ENCODE measurements at regions not wholly inside any gene's neighbourhood (a gene's known extent, or its start where the extent isn't known, plus 50 kb on each side); places are given as distances from the start of the nearest gene placed in this dataset.

GRCh38 chr12:40515041-40515816 is 177.0 kb upstream of the CNTN1 start:
- intact Hi-C loops (cut with DNase I): no loop called here
- no peaks in the 10 kb centered on the region for H3K27me3 ChIP-seq
- no peak for TF ChIP-seq CTCF (IDR thresholded peaks at IDR 0.05)
- H3K36me3 ChIP-seq: no peaks in the 10 kb centered on the region
- H3K27ac ChIP-seq: no peak overlapping the region
- DNase-seq (ENCODE audit: low spot score in 2 of 2): no peak
- no peaks in the 10 kb centered on the region for H3K9me3 ChIP-seq
- H3K4me1 ChIP-seq: no peaks in the 10 kb centered on the region
- H3K4me3 ChIP-seq: no peak overlapping the region

- no peak for DNase-seq (ENCODE audit: low spot score in 2 of 2)
- Histone ChIP-seq H3K27ac (no peak overlapping the region), H3K36me3 (no peaks in the 10 kb centered on the region), H3K4me1 (no peaks in the 10 kb centered on the region), H3K27me3 (no peaks in the 10 kb centered on the region), H3K9me3 (no peaks in the 10 kb centered on the region), H3K4me3 (no peak overlapping the region)
- no peak for TF ChIP-seq CTCF (IDR thresholded peaks at IDR 0.05)
- intact Hi-C loops (cut with DNase I): no loop called here
Measured at GRCh38 chr12:40522837-40523236, 169.4 kb upstream of the CNTN1 start.

GRCh38 chr12:40525054-40525453 is 167.2 kb upstream of the CNTN1 start:
- Histone ChIP-seq H3K4me3 (no peak overlapping the region), H3K27me3 (no peaks in the 10 kb centered on the region), H3K9me3 (no peaks in the 10 kb centered on the region), H3K36me3 (no peaks in the 10 kb centered on the region), H3K27ac (no peak overlapping the region), H3K4me1 (no peaks in the 10 kb centered on the region)
- no peak for TF ChIP-seq CTCF (IDR thresholded peaks at IDR 0.05)
- DNase-seq (ENCODE audit: low spot score in 2 of 2): no peak
- intact Hi-C loops (cut with DNase I): no loop called here

GRCh38 chr12:40534828-40535227 is 157.4 kb upstream of the CNTN1 start:
- Histone ChIP-seq H3K27me3 (no peaks in the 10 kb centered on the region), H3K36me3 (no peaks in the 10 kb centered on the region), H3K27ac (no peak overlapping the region), H3K9me3 (no peaks in the 10 kb centered on the region), H3K4me1 (no peaks in the 10 kb centered on the region), H3K4me3 (no peak overlapping the region)
- no peak for DNase-seq (ENCODE audit: low spot score in 2 of 2)
- intact Hi-C loops (cut with DNase I): no loop called here
- TF ChIP-seq CTCF (IDR thresholded peaks at IDR 0.05): no peak

GRCh38 chr12:40551466-40551865 is 140.8 kb upstream of the CNTN1 start:
- no peak for TF ChIP-seq CTCF (IDR thresholded peaks at IDR 0.05)
- DNase-seq (ENCODE audit: low spot score in 2 of 2): no peak
- intact Hi-C loops (cut with DNase I): no loop called here
- no peaks in the 10 kb centered on the region for H3K27me3 ChIP-seq
- no peaks in the 10 kb centered on the region for H3K36me3 ChIP-seq
- H3K4me1 ChIP-seq: no peaks in the 10 kb centered on the region
- H3K4me3 ChIP-seq: no peak overlapping the region
- H3K27ac ChIP-seq: no peak overlapping the region
- H3K9me3 ChIP-seq: no peaks in the 10 kb centered on the region

GRCh38 chr12:40552868-40553267 is 139.4 kb upstream of the CNTN1 start:
- H3K27ac ChIP-seq: no peak overlapping the region
- TF ChIP-seq CTCF (IDR thresholded peaks at IDR 0.05): no peak
- no peaks in the 10 kb centered on the region for H3K9me3 ChIP-seq
- H3K4me3 ChIP-seq: no peak overlapping the region
- intact Hi-C loops (cut with DNase I): no loop called here
- no peaks in the 10 kb centered on the region for H3K27me3 ChIP-seq
- H3K4me1 ChIP-seq: no peaks in the 10 kb centered on the region
- H3K36me3 ChIP-seq: no peaks in the 10 kb centered on the region
- DNase-seq (ENCODE audit: low spot score in 2 of 2): no peak

Data from ascending aorta (tissue), 2 donors.